SK-N-MC (cell line): ENCODE measurements at regions not wholly inside any gene's neighbourhood (a gene's known extent, or its start where the extent isn't known, plus 50 kb on each side); places are given as distances from the start of the nearest gene placed in this dataset.
"Not testable (repeated sequence)": the region's sequence is repeated elsewhere in the genome, so short reads cannot be mapped to it uniquely, and the experiment has no call there.

ENCODE experiments used
- EZH2 ChIP-seq: fragments of 200-600 bp; sonication (generic); IDR thresholded peaks from one replicate; pipeline ENCODE4 v1.6.1; 2017; ENCODE audit warnings: antibody characterized with exemption
- FOXP2 ChIP-seq: optimal IDR thresholded peaks from 2 replicates; pipeline ENCODE3; 2011; ENCODE audit warnings: mild to moderate bottlenecking, moderate library complexity; ENCODE audit not compliant: insufficient read depth; ENCODE audit errors: extremely low read length, control extremely low read depth
- POLR2AphosphoS5 ChIP-seq: IDR thresholded peaks from 2 replicates; pipeline ENCODE4 v1.6.1; 2012; ENCODE audit warnings: mild to moderate bottlenecking, low read depth, low read length, borderline replicate concordance

GRCh38 chr6:6068157-6068556 lies 61.4 kb upstream of the NRN1 start:
- not testable (repeated sequence) for TF ChIP-seq POLR2AphosphoS5, EZH2, FOXP2
